Stimulated activated naive CD8-positive, alpha-beta T cell treated with anti-CD3 and anti-CD28 coated beads, Interleukin-15, Interleukin-2, amounts not matched to agents 100 ng/mL and 50 ng/mL, for 24 hours (primary cell): ENCODE measurements at regions not wholly inside any gene's neighbourhood (a gene's known extent, or its start where the extent isn't known, plus 50 kb on each side); places are given as distances from the start of the nearest gene placed in this dataset.

Source experiments
- H3K27ac Mint-ChIP-seq: one replicate; pipeline ENCODE4 v1.8.0; 2021; ENCODE audit warnings: mild to moderate bottlenecking, mixed read lengths
- H3K27me3 Mint-ChIP-seq: one replicate; pipeline ENCODE4 v1.8.0; 2021; ENCODE audit warnings: mixed read lengths
- H3K36me3 Mint-ChIP-seq: one replicate; pipeline ENCODE4 v1.8.0; 2021; ENCODE audit warnings: low read depth, mixed read lengths
- H3K4me1 Mint-ChIP-seq: one replicate; pipeline ENCODE4 v1.8.0; 2021; ENCODE audit warnings: low read depth, mixed read lengths
- H3K4me3 Mint-ChIP-seq: one replicate; pipeline ENCODE4 v1.8.0; 2021; ENCODE audit warnings: mild to moderate bottlenecking, mixed read lengths
- H3K9me3 Mint-ChIP-seq: one replicate; pipeline ENCODE4 v1.8.0; 2021; ENCODE audit warnings: mixed read lengths

DNA sequence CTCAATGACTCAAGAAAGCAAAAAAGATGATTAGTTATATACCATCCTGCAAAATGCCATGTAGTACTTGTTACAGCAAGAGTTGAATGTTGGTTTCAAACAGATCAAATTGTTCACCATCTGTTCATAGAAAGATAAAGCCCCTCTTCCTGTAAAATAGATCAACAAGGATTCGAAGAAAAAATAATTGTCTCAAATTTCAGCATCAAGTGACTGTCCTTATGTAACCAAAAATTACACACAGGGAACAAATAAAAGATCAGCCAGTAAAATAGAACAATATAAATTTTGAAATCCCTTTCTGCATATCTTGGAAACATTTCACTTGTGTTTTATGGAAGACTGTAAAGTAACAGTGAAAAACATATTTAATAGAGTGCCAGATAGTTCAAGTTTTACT lies 165.1 kb upstream of the STAC start:
- Mint-ChIP-seq H3K9me3 (peaks cover 6% of the 10 kb centered on the region), H3K36me3 (no peaks in the 10 kb centered on the region), H3K27ac (no peak overlapping the region), H3K4me3 (no peak overlapping the region), H3K27me3 (no peaks in the 10 kb centered on the region), H3K4me1 (no peaks in the 10 kb centered on the region)

DNA sequence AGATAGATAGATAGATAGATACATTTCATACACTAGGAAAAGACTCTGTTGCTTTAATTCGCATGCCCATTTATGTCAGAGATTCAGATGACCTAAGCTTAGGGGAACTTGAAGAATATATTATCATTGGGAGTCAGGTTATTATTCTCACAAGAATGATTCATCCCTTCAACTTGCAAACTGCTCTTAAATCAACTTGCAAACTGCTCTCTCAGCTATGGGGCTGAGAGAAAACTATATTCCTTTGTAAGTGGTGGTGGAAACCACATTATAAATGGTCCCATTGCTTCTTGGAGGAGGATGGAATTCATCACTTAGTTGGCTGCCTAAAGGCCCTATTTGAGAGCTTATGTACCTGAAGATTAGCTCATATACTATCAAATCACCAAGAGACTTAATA lies 160.9 kb upstream of the STAC start:
- Mint-ChIP-seq H3K27ac (no peak overlapping the region), H3K4me1 (no peaks in the 10 kb centered on the region), H3K9me3 (peaks cover 6% of the 10 kb centered on the region), H3K36me3 (no peaks in the 10 kb centered on the region), H3K4me3 (no peak overlapping the region), H3K27me3 (no peaks in the 10 kb centered on the region)

DNA sequence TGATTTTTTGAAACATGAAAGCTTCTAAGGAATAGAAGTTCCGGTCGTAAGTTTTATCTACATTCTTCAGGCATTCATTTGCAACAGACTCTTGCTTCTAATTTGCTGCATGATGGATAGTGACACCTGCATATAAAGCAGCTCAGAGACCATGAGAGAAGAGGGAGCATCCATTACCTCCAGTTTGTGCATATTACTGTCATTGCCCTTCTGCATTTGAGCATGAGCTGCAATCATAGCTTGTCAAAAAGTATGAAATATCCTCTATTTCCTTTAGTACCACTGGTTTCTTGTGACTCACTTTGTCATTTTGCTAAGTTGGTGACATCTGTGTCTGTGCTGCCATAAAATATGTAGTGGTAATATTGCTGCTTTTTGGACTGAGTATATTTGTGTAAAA lies 160.1 kb upstream of the STAC start:
- H3K9me3 Mint-ChIP-seq: peaks cover 6% of the 10 kb centered on the region
- no peak overlapping the region for H3K4me3 Mint-ChIP-seq
- no peaks in the 10 kb centered on the region for H3K27me3 Mint-ChIP-seq
- no peak overlapping the region for H3K27ac Mint-ChIP-seq
- H3K36me3 Mint-ChIP-seq: no peaks in the 10 kb centered on the region
- H3K4me1 Mint-ChIP-seq: no peaks in the 10 kb centered on the region

DNA sequence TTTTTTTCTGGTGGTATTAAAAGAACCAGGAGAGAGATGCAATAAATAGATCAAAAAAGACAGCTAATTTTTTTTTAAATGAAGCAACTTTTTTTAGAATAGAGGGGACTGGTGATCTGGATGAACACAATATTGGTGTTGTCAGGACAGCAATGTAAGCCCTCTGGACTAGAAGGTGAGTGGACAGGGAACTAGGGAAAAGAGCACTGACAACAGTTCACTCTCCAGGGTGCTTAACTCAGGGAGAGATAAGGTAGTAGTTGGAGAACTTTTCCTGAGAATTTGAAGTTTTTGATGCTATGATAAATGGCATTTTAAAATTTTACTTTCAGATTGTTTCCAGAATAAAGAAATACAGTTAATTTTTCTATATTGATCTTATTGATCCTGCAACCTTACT lies 158.3 kb upstream of the STAC start:
- Mint-ChIP-seq H3K4me3 (no peak overlapping the region), H3K27ac (no peak overlapping the region), H3K9me3 (peaks cover 6% of the 10 kb centered on the region), H3K4me1 (no peaks in the 10 kb centered on the region), H3K36me3 (no peaks in the 10 kb centered on the region), H3K27me3 (no peaks in the 10 kb centered on the region)

DNA sequence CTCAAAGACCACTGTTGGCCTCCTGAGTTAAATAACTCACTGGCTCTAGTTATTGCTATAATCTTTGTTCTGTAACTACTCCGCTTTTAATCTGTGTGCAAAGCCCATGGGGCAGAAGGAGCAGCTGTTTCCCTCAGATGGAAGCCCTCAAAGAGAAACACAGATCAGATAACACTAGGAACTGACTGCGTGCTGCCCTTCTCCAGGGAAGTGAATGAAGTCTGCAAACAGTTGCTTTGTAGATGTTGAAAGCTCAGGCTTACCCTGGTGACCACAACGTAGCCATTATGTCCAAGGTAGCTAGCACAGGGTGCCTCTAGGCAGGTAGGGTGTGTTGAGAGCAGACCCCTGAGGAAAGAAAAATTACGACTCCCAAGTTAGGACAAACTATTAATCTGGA lies 152.3 kb upstream of the STAC start:
- Mint-ChIP-seq H3K27ac (no peak overlapping the region), H3K9me3 (no peaks in the 10 kb centered on the region), H3K27me3 (no peaks in the 10 kb centered on the region), H3K36me3 (no peaks in the 10 kb centered on the region), H3K4me1 (no peaks in the 10 kb centered on the region), H3K4me3 (no peak overlapping the region)

DNA sequence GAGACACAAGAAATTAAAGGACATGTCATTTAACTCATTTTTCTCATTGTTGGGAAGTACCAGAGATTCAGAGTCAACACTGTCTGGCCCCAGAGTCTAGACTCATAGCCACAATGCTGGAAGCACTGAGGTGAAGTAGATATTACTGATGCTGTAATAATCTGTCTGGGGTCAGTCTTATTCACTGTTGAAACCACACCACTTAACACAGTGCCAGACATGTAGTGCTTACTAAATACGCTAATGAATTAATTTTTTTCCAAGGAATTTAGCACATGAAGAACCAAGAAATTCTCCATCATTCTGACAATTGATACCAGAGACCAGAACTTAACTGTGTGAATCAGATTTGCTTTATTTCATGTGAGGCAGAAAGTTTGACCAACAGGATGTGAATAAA lies 150.8 kb upstream of the STAC start:
- Mint-ChIP-seq H3K27me3 (no peaks in the 10 kb centered on the region), H3K4me3 (no peak overlapping the region), H3K36me3 (no peaks in the 10 kb centered on the region), H3K27ac (no peak overlapping the region), H3K4me1 (no peaks in the 10 kb centered on the region), H3K9me3 (no peaks in the 10 kb centered on the region)

DNA sequence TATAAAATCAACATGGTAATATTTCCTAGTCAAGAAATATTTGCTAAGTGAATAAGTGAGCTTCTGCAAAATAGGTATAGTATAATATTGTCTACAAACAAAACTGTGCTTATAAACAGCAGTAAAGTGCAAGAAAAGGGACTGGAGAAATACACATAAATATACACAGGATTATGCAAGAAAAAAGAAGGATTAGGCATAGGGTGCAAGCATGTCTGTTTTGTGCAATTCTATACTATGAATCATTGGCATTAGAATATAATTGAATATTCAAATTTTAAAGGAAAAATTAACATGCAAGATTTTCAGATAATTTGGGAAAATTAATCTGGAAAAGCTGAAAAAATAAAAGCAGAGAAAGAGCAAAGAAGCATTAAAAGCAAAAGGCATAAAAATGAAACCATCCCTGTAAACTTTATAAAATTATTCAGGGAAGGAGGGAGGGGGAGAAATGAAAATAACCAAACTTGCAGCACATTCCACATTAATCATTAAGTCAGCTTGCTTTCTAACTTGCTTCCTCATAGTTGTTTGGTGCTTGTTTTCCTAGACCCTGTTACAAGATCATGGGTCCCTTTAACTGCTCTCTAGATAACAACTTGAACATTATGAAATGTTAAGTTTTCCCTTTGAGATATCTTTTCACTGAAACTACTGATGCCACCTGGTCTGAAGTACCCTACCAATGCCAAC lies 147.4 kb upstream of the STAC start:
- Mint-ChIP-seq H3K27me3 (no peaks in the 10 kb centered on the region), H3K27ac (no peak overlapping the region), H3K36me3 (no peaks in the 10 kb centered on the region), H3K9me3 (peaks cover 8% of the 10 kb centered on the region), H3K4me1 (no peaks in the 10 kb centered on the region), H3K4me3 (no peak overlapping the region)

DNA sequence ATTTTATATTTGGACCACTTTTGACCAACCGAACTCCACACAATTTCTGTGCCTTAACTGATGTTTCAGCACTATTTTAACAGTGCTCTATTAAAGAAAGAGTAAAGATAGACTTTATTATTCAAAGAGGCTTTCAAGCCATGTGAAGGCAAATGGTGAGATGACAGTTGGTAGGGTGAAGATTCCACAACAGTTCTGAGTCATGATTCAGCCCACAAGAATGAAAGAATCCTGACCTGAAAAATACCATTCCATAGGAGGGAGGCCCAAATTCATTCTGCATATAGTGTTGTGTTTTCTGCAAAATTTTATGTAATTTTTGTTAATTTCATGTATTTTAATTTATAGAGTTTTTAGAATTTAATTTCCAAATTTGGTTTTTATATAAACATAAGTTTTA lies 135.6 kb upstream of the STAC start:
- no peak overlapping the region for H3K27ac Mint-ChIP-seq
- H3K4me1 Mint-ChIP-seq: no peaks in the 10 kb centered on the region
- H3K36me3 Mint-ChIP-seq: no peaks in the 10 kb centered on the region
- no peaks in the 10 kb centered on the region for H3K9me3 Mint-ChIP-seq
- no peaks in the 10 kb centered on the region for H3K27me3 Mint-ChIP-seq
- no peak overlapping the region for H3K4me3 Mint-ChIP-seq

DNA sequence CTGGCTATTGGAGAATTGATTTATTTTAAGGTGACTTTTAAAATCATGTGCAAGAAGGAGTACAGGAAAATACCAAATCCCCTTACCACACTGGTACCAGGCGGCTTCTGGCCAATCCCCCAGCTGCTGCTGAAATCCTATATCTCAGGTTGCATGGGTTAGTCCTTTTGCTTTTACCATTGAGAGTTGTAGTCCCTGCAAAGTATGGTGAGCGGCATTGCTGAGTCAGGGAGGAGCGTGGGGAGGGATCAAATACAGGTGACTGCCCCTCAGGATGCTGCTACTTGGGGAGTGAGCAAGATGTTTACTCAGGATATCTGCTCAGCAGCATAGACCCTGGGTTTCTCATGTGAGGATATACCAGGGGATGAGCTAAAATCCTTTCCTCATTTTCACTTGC lies 131.9 kb upstream of the STAC start:
- Mint-ChIP-seq H3K9me3 (peaks cover 14% of the 10 kb centered on the region), H3K36me3 (no peaks in the 10 kb centered on the region), H3K4me1 (no peaks in the 10 kb centered on the region), H3K27ac (no peak overlapping the region), H3K4me3 (no peak overlapping the region), H3K27me3 (no peaks in the 10 kb centered on the region)

DNA sequence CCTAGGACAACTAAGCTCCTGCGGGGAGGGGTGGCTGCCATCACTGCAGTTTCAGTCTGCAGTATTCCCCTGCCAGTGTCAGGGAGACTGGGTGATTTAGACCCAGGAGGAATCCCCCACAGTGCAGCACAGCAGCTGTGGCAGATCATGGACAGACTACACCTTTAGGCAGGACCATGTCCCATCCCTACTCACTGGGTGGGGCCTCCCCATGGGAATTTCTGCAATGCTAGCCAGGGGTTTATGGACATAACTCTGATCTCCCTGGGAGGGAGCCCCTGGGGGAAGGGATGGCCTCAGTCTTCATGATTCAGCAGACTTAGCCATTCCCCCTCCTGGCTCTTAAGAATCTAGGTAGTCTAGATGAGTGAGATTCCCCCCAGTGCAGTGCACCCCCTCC lies 130.1 kb upstream of the STAC start:
- H3K36me3 Mint-ChIP-seq: no peaks in the 10 kb centered on the region
- H3K4me3 Mint-ChIP-seq: no peak overlapping the region
- no peaks in the 10 kb centered on the region for H3K27me3 Mint-ChIP-seq
- H3K9me3 Mint-ChIP-seq: peaks cover 14% of the 10 kb centered on the region
- H3K27ac Mint-ChIP-seq: no peak overlapping the region
- no peaks in the 10 kb centered on the region for H3K4me1 Mint-ChIP-seq

DNA sequence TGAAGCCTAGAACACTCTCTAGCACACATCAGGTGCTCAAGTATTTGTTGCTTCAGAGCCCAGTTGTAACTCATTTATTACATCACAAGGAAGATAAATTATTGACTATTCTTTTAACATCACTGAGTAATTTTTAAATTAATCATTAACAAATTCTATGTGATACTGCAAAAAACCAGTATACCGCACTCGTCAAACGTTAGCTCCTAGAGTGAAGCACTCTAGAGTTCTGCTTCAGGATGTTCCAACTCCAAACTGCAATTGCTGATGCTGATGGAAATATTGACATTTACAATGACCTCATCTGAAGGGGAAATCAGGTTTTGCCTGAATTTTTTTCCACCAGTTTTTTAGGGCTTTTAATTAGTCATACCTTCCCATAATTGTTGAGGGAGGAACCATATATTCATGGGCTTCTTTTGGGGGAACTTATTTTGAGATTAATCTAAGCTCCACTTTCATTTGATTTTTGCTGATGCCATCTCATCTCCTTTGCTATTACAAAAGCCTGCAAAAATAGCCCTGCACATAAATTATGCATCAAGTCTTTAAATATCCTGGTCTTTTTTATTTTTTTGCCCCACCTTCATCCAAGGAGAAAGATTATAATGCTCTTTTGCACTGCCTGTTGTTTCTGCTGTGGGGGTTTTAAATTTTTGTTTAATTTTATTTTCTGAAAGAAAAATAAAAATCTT lies 123.0 kb upstream of the STAC start:
- Mint-ChIP-seq H3K27me3 (no peaks in the 10 kb centered on the region), H3K4me3 (no peak overlapping the region), H3K4me1 (no peaks in the 10 kb centered on the region), H3K27ac (no peak overlapping the region), H3K36me3 (no peaks in the 10 kb centered on the region), H3K9me3 (peaks cover 10% of the 10 kb centered on the region)

DNA sequence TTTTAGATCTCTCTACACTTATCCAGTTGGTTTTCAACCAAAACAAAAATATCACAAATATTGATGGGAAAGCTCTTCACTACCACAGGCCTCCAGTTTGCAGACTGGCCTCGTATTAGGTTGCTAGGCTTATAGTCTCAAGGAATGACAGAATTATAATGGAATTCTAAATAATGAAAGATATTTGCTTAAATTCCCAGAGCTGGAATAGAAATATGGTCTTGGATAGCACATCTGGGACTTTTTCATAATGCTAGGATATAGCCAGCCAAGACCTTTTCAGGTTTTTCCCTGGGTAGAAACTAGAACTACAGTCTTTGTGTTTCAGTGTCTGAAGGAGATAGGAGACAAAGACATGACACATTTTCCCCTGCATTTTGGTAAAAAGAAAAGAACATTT lies 121.9 kb upstream of the STAC start:
- Mint-ChIP-seq H3K27me3 (no peaks in the 10 kb centered on the region), H3K27ac (no peak overlapping the region), H3K4me3 (no peak overlapping the region), H3K9me3 (no peaks in the 10 kb centered on the region), H3K4me1 (no peaks in the 10 kb centered on the region), H3K36me3 (no peaks in the 10 kb centered on the region)

DNA sequence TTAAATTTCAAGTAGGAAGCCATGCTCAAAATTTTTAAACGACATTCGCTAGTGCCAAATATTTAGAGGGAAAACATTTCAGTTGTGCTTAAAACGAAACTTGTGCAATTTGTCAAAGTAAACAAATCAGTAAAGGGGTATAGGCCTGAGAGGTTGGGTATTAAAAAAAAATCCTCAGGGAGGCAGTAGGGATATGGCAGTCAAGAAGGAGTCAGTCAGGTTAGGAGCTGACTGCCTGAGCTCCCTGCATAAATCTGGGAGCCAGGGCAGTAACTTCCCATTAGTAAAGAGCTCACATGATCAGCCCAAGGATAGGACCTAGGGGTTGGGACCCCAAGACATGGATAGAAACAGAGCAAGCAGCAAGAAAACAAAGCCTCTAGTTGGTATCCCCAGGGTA lies 120.7 kb upstream of the STAC start:
- Mint-ChIP-seq H3K9me3 (no peaks in the 10 kb centered on the region), H3K4me1 (no peaks in the 10 kb centered on the region), H3K27me3 (no peaks in the 10 kb centered on the region), H3K27ac (no peak overlapping the region), H3K36me3 (no peaks in the 10 kb centered on the region), H3K4me3 (no peak overlapping the region)

DNA sequence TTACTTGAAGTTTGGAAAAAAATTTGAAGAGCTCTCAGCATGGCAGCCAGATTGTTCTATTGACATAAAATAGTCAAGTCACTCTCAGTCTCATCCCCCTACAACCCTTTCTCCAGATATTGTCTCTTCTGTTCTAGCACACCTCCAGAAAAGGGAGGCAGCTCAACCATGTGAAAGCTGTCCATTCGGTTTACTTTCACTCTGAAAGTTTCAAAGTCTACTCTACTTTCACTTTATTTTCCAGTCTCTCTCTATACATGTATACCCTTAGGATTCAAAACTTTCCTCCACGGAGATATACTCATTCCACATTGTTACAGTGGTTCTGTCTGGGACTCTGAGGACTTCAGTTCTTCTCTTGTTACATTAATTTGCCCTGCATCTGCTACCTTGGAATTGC lies 111.0 kb upstream of the STAC start:
- Mint-ChIP-seq H3K4me3 (no peak overlapping the region), H3K27ac (no peak overlapping the region), H3K4me1 (no peaks in the 10 kb centered on the region), H3K36me3 (no peaks in the 10 kb centered on the region), H3K9me3 (peaks cover 7% of the 10 kb centered on the region), H3K27me3 (no peaks in the 10 kb centered on the region)

DNA sequence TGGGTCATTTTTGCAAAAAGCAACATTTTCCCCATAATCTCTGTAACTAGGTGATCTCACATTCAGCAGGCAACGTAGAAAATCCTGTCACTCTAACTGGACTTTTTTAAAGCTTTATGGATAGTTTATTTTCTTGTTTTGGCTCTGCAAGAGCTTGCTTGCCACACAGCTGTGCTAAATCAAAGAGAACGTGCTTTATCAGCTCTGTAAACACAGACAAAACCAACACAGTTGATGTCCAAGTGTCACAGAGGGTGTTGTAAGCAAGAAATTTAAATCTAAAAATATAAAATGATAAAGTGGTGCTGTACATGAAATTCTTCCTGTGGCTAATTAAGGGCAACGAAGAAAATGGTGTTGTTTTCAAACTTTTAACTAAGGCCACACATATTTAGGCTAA lies 97.5 kb upstream of the STAC start:
- Mint-ChIP-seq H3K9me3 (peaks cover 4% of the 10 kb centered on the region), H3K4me1 (no peaks in the 10 kb centered on the region), H3K27ac (no peak overlapping the region), H3K4me3 (no peak overlapping the region), H3K36me3 (no peaks in the 10 kb centered on the region), H3K27me3 (no peaks in the 10 kb centered on the region)

DNA sequence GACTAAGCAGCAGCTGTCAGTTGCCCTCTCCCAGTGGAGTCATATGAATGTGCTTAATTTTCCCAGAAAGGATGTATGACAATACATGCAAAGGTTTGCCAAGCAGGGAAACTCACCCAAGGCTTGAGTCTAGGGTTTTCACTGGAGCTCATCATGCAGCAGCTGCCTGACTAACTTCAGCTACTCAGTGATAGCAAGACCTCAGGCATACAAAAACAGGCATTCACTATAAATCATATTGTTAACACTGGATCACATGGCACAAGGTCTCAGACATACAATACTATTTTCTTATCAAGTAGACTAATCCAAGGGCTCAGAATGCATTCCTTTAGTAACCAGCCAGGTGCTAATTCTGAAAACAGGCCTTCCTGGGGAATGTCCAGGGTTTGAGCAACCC lies 85.0 kb upstream of the STAC start:
- H3K27ac Mint-ChIP-seq: no peak overlapping the region
- H3K9me3 Mint-ChIP-seq: no peaks in the 10 kb centered on the region

More for the DNA sequence above, 85.0 kb upstream of the STAC start:
- Mint-ChIP-seq H3K36me3 (no peaks in the 10 kb centered on the region), H3K4me3 (no peak overlapping the region), H3K27me3 (peaks cover 4% of the 10 kb centered on the region), H3K4me1 (no peaks in the 10 kb centered on the region)
